ENCODE measurements at regions not wholly inside any gene's neighbourhood (a gene's known extent, or its start where the extent isn't known, plus 50 kb on each side); places are given as distances from the start of the nearest gene placed in this dataset.

- ATAC-seq (ENCODE audit: insufficient read depth, low read depth): no peak
- Histone ChIP-seq H3K27ac (ENCODE audit: low read length) (no peak overlapping the region), H3K27me3 (ENCODE audit: insufficient read depth, low read length, poor library complexity) (no peaks in the 10 kb centered on the region), H3K4me2 (ENCODE audit: insufficient read depth, low read length) (no peak overlapping the region), H3K4me3 (ENCODE audit: low read depth in 1 of 2, low read length in 2 of 2) (no peak overlapping the region), H3K79me2 (ENCODE audit: insufficient read depth, low read length) (no peaks in the 10 kb centered on the region), H2AFZ (ENCODE audit: low read depth, low read length) (no peak overlapping the region), H3K9ac (ENCODE audit: low read depth, low read length) (no peak overlapping the region), H3K9me3 (ENCODE audit: insufficient read depth, low read length, severe bottlenecking) (no peaks in the 10 kb centered on the region), H4K20me1 (ENCODE audit: insufficient read depth, low read length) (no peaks in the 10 kb centered on the region), H3K36me3 (ENCODE audit: insufficient read depth, low read length) (no peaks in the 10 kb centered on the region), H3K4me1 (ENCODE audit: insufficient read depth, low read length) (no peaks in the 10 kb centered on the region)
- no peak for TF ChIP-seq CTCF (IDR thresholded peaks at IDR 0.05; ENCODE audit: borderline replicate concordance, extremely low read depth, low read length, poor library complexity, severe bottlenecking)
- TF ChIP-seq EZH2 (IDR thresholded peaks at IDR 0.05; ENCODE audit: borderline replicate concordance, low read depth, low read length, severe bottlenecking): no peak
- DNase-seq: no peak
Measured at GRCh38 chr11:70807195-70807543, 408.8 kb downstream of the CTTN start.

- TF ChIP-seq CTCF (IDR thresholded peaks at IDR 0.05; ENCODE audit: borderline replicate concordance, extremely low read depth, low read length, poor library complexity, severe bottlenecking) (no peak), EZH2 (IDR thresholded peaks at IDR 0.05; ENCODE audit: borderline replicate concordance, low read depth, low read length, severe bottlenecking) (no peak)
- Histone ChIP-seq H3K79me2 (ENCODE audit: insufficient read depth, low read length) (no peaks in the 10 kb centered on the region), H3K4me2 (ENCODE audit: insufficient read depth, low read length) (no peak overlapping the region), H4K20me1 (ENCODE audit: insufficient read depth, low read length) (no peaks in the 10 kb centered on the region), H3K4me3 (ENCODE audit: low read depth in 1 of 2, low read length in 2 of 2) (no peak overlapping the region), H2AFZ (ENCODE audit: low read depth, low read length) (no peak overlapping the region), H3K9me3 (ENCODE audit: insufficient read depth, low read length, severe bottlenecking) (no peaks in the 10 kb centered on the region), H3K9ac (ENCODE audit: low read depth, low read length) (no peak overlapping the region), H3K27ac (ENCODE audit: low read length) (no peak overlapping the region), H3K27me3 (ENCODE audit: insufficient read depth, low read length, poor library complexity) (no peaks in the 10 kb centered on the region), H3K36me3 (ENCODE audit: insufficient read depth, low read length) (no peaks in the 10 kb centered on the region), H3K4me1 (ENCODE audit: insufficient read depth, low read length) (no peaks in the 10 kb centered on the region)
- DNase-seq: no peak
- no peak for ATAC-seq (ENCODE audit: insufficient read depth, low read depth)
Measured at GRCh38 chr11:70808686-70809375, 410.5 kb downstream of the CTTN start.

GRCh38 chr11:70810133-70810532 lies 411.8 kb downstream of the CTTN start:
- ATAC-seq (ENCODE audit: insufficient read depth, low read depth) (no peak), DNase-seq (no peak)
- Histone ChIP-seq H3K27me3 (ENCODE audit: insufficient read depth, low read length, poor library complexity) (no peaks in the 10 kb centered on the region), H3K36me3 (ENCODE audit: insufficient read depth, low read length) (no peaks in the 10 kb centered on the region), H3K79me2 (ENCODE audit: insufficient read depth, low read length) (no peaks in the 10 kb centered on the region), H3K4me1 (ENCODE audit: insufficient read depth, low read length) (no peaks in the 10 kb centered on the region), H3K4me2 (ENCODE audit: insufficient read depth, low read length) (no peak overlapping the region), H2AFZ (ENCODE audit: low read depth, low read length) (no peak overlapping the region), H3K9me3 (ENCODE audit: insufficient read depth, low read length, severe bottlenecking) (no peaks in the 10 kb centered on the region), H3K9ac (ENCODE audit: low read depth, low read length) (no peak overlapping the region), H3K27ac (ENCODE audit: low read length) (no peak overlapping the region), H4K20me1 (ENCODE audit: insufficient read depth, low read length) (no peaks in the 10 kb centered on the region; the same call in 1 of the 2 replicates), H3K4me3 (ENCODE audit: low read depth in 1 of 2, low read length in 2 of 2) (no peak overlapping the region)
- TF ChIP-seq EZH2 (IDR thresholded peaks at IDR 0.05; ENCODE audit: borderline replicate concordance, low read depth, low read length, severe bottlenecking): no peak
- no peak for TF ChIP-seq CTCF (IDR thresholded peaks at IDR 0.05; ENCODE audit: borderline replicate concordance, extremely low read depth, low read length, poor library complexity, severe bottlenecking)
